TTC549 (cell line): ENCODE measurements at regions not wholly inside any gene's neighbourhood (a gene's known extent, or its start where the extent isn't known, plus 50 kb on each side); places are given as distances from the start of the nearest gene placed in this dataset.

Source experiments
- FAIRE-seq: peaks from 2 replicates; lab custom pipeline; 2012; peaks lifted over from hg19 to GRCh38; lab: Jason Lieb, UNC

GRCh38 chr2:129885735-129886134 is 93.7 kb upstream of the RAB6C start:
- no peak for FAIRE-seq

GRCh38 chr2:129887688-129888266 is 91.7 kb upstream of the RAB6C start:
- FAIRE-seq: no peak

GRCh38 chr2:129888461-129888860 is 91.0 kb upstream of the RAB6C start:
- no peak for FAIRE-seq

GRCh38 chr2:129888896-129889295 is 90.6 kb upstream of the RAB6C start:
- FAIRE-seq: no peak

GRCh38 chr2:129891341-129892320 is 87.8 kb upstream of the RAB6C start:
- no peak for FAIRE-seq

GRCh38 chr2:129892360-129892759 is 87.1 kb upstream of the RAB6C start:
- FAIRE-seq: no peak

GRCh38 chr2:129892773-129893172 is 86.7 kb upstream of the RAB6C start:
- FAIRE-seq: no peak

GRCh38 chr2:129893244-129893643 is 86.2 kb upstream of the RAB6C start:
- FAIRE-seq: no peak

GRCh38 chr2:129894616-129895015 is 84.8 kb upstream of the RAB6C start:
- FAIRE-seq: no peak

- FAIRE-seq: no peak
Measured at GRCh38 chr2:129895061-129895460, 84.4 kb upstream of the RAB6C start.

GRCh38 chr2:129895526-129896082 is 83.9 kb upstream of the RAB6C start:
- no peak for FAIRE-seq

GRCh38 chr2:129896226-129897100 is 83.0 kb upstream of the RAB6C start:
- FAIRE-seq: no peak

- no peak for FAIRE-seq
Measured at GRCh38 chr2:129901754-129902415, 77.6 kb upstream of the RAB6C start.

GRCh38 chr2:129902731-129903585 is 76.5 kb upstream of the RAB6C start:
- FAIRE-seq: no peak

GRCh38 chr2:129903586-129904425 is 75.7 kb upstream of the RAB6C start:
- no peak for FAIRE-seq

- no peak for FAIRE-seq
Measured at GRCh38 chr2:129904532-129905446, 74.7 kb upstream of the RAB6C start.

GRCh38 chr2:129905664-129906081 is 73.8 kb upstream of the RAB6C start:
- FAIRE-seq: no peak

GRCh38 chr2:129906139-129906860 is 73.2 kb upstream of the RAB6C start:
- no peak for FAIRE-seq
